Epithelial cell of esophagus (primary cell): ENCODE measurements at regions not wholly inside any gene's neighbourhood (a gene's known extent, or its start where the extent isn't known, plus 50 kb on each side); places are given as distances from the start of the nearest gene placed in this dataset.
A peak's percentile ranks its signal among the peaks of the same experiment; 100 is the strongest.
"Not testable (repeated sequence)": the region's sequence is repeated elsewhere in the genome, so short reads cannot be mapped to it uniquely, and the experiment has no call there.

Experiments
- DNase-seq: peaks from one replicate; pipeline ENCODE4 v3.0.0; 2010; ENCODE audit warnings: low read depth
- H3K4me3 ChIP-seq: 2 replicates; pipeline ENCODE4 v1.5.1; 2011; ENCODE audit warnings: mild to moderate bottlenecking, low read length, control low read depth
- TF ChIP-seq, protein P1 (sequence below): IDR thresholded peaks from 2 replicates; pipeline ENCODE4 v1.5.1; 2011; ENCODE audit warnings: low read depth, mild to moderate bottlenecking, low read length, control low read depth, inconsistent platforms; ENCODE audit not compliant: insufficient read depth; ENCODE audit errors: missing control alignments

DNA sequence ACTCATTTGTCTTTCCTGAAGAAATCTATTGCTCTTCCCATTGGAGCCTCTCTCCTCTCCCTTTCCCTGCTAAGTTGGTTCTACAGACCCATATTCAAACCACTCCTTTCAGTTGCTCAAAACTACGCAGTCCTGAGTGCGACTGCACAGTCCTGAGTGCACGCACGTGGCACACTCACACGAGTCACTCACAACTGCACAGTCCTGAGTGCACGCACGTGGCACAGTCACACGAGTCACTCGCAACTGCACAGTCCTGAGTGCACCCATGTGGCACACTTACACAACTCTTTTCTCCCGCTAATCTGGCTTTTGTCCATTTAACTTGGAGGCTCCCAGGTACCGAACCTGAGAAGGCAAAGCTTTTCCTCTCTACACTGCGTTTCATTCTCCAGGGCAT is 159.7 kb downstream of the RNASET2 start:
- DNase-seq = no peak
- TF ChIP-seq, protein P1, sequence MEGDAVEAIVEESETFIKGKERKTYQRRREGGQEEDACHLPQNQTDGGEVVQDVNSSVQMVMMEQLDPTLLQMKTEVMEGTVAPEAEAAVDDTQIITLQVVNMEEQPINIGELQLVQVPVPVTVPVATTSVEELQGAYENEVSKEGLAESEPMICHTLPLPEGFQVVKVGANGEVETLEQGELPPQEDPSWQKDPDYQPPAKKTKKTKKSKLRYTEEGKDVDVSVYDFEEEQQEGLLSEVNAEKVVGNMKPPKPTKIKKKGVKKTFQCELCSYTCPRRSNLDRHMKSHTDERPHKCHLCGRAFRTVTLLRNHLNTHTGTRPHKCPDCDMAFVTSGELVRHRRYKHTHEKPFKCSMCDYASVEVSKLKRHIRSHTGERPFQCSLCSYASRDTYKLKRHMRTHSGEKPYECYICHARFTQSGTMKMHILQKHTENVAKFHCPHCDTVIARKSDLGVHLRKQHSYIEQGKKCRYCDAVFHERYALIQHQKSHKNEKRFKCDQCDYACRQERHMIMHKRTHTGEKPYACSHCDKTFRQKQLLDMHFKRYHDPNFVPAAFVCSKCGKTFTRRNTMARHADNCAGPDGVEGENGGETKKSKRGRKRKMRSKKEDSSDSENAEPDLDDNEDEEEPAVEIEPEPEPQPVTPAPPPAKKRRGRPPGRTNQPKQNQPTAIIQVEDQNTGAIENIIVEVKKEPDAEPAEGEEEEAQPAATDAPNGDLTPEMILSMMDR = no peak
- H3K4me3 ChIP-seq = no peak overlapping the region

DNA sequence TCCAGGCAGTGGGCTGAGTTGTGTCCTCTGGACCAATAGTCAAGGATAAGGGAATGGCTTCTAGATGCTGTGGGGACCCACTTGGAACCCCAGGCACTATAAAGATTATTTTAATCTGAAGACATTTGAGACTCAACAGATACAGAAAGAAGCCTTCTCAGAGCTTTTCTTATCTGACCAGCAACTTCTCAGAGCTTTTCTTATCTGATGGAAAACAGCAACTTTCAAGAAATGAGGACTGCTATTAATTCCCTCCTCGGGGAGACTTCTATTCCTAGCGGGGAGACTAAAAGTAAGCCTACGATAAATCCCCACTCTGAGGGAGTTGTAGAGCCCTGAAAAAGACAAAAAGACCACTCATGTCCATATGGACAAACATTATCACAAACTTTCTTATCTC is 160.5 kb downstream of the RNASET2 start:
- TF ChIP-seq, protein P1 = no peak
- H3K4me3 ChIP-seq = no peak overlapping the region
- DNase-seq = no peak

DNA sequence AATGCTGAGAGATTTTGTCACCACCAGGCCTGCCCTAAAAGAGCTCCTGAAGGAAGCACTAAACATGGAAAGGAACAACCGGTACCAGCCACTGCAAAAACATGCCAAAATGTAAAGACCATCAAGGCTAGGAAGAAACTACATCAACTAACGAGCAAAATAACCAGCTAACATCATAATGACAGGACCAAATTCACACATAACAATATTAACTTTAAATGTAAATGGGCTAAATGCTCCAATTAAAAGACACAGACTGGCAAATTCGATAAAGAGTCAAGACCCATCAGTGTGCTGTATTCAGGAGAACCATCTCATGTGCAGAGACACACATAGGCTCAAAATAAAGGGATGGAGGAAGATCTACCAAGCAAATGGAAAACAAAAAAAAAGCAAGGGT is 163.8 kb upstream of the RPS6KA2 start:
- DNase-seq, H3K4me3 ChIP-seq: not testable (repeated sequence)

DNA sequence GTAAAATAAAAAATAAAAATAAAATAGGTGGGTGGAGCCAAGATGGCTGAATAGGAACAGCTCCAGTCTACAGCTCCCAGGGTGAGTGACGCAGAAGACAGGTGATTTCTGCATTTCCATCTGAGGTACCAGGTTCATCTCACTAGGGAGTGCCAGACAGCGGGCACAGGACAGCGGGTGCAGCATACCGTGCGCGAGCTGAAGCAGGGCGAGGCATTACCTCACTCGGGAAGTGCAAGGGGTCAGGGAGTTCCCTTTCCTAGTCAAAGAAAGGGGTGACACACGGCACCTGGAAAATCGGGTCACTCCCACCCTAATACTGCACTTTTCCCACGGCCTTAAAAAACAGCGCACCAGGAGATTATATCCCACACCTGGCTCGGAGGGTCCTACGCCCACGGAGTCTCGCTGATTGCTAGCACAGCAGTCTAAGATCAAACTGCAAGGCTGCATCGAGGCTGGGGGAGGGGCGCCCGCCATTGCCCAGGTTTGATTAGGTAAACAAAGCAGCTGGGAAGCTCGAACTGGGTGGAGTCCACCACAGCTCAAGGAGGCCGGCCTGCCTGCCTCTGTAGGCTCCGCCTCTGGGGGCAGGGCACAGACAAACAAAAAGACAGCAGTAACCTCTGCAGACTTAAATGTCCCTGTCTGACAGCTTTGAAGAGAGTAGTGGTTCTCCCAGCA is 161.9 kb upstream of the RPS6KA2 start:
- not testable (repeated sequence) for H3K4me3 ChIP-seq, DNase-seq

- no peak overlapping the region for H3K4me3 ChIP-seq
- TF ChIP-seq, protein P1 = peak; percentile 71
- DNase-seq = peak; percentile 71
Measured at GRCh38 chr6:166786704-166787293, 159.7 kb upstream of the RPS6KA2 start.

DNA sequence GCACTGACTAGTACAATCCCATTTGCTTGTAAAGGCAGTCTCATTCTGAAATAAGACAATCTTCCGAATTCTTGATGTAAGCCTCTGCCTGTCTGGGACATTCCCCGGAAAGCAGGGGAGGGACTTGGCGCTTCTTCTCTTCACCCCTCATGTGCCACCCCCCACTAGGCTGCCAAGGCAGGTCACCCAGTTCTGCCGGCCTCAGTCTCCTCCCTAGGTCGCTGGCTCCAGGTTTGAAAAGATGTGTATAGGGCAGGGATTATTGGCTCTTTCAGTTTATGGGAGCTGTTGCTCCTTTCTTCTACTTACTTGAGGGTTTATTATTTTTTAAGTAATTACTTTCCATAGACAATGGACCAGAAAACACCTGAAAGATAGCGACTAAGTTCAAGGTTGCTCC is 158.1 kb upstream of the RPS6KA2 start:
- no peak overlapping the region for H3K4me3 ChIP-seq
- TF ChIP-seq, protein P1 = no peak
- DNase-seq = no peak

GRCh38 chr6:166784691-166785090 is 157.6 kb upstream of the RPS6KA2 start:
- DNase-seq = peak; percentile 38
- TF ChIP-seq, protein P1 = no peak
- no peak overlapping the region for H3K4me3 ChIP-seq

GRCh38 chr6:166782520-166782919 is 155.5 kb upstream of the RPS6KA2 start:
- no peak overlapping the region for H3K4me3 ChIP-seq
- TF ChIP-seq, protein P1 = no peak
- no peak for DNase-seq
